Kidney (tissue), 13 donors: ENCODE measurements at regions not wholly inside any gene's neighbourhood (a gene's known extent, or its start where the extent isn't known, plus 50 kb on each side); places are given as distances from the start of the nearest gene placed in this dataset.
"Not testable (repeated sequence)": the region's sequence is repeated elsewhere in the genome, so short reads cannot be mapped to it uniquely, and the experiment has no call there.

ENCODE experiments used
- DNase-seq, 5 donors: peaks; one replicate each; pipeline ENCODE4 v3.0.0-alpha.2; 2013 to 2020
- FAIRE-seq: peaks from 2 replicates; lab custom pipeline; 2012; peaks lifted over from hg19 to GRCh38; lab: Jason Lieb, UNC
- H3K27ac ChIP-seq, 2 donors: one replicate each; pipeline ENCODE4 v1.7.0; 2013; ENCODE audit warnings: low read depth in 2 of 2, low read length in 2 of 2, inconsistent platforms in 1 of 2
- H3K27me3 ChIP-seq: one replicate; pipeline ENCODE4 v1.7.1; 2013; ENCODE audit warnings: low read length, inconsistent platforms; ENCODE audit not compliant: control insufficient read depth, insufficient read depth
- H3K36me3 ChIP-seq, 3 donors: one replicate each; pipeline versions ENCODE4 v1.7.0 to v1.7.1; 2013; ENCODE audit warnings: low read length in 3 of 3, control low read depth in 1 of 3, inconsistent platforms in 1 of 3; ENCODE audit not compliant: insufficient read depth in 3 of 3, control insufficient read depth in 2 of 3
- H3K4me1 ChIP-seq, 3 donors: one replicate each; pipeline versions ENCODE4 v1.7.0 to v1.7.1; 2013; ENCODE audit warnings: low read length in 3 of 3, inconsistent platforms in 1 of 3, low read depth in 1 of 3; ENCODE audit not compliant: control insufficient read depth in 2 of 3, insufficient read depth in 2 of 3
- H3K4me3 ChIP-seq, 3 donors: one replicate each; pipeline versions ENCODE4 v1.7.0 to v1.8.1; 2013; ENCODE audit warnings: low read length in 3 of 3, control low read depth in 1 of 3, inconsistent platforms in 1 of 3
- H3K9ac ChIP-seq, 3 donors: one replicate each; pipeline versions ENCODE4 v1.7.0 to v1.7.1; 2013; ENCODE audit warnings: low read length in 3 of 3, control low read depth in 1 of 3, inconsistent platforms in 1 of 3
- H3K9me3 ChIP-seq, 3 donors: one replicate each; pipeline versions ENCODE4 v1.7.0 to v1.7.1; 2013; ENCODE audit warnings: low read length in 3 of 3, control low read depth in 1 of 3, inconsistent platforms in 1 of 3; ENCODE audit not compliant: control insufficient read depth in 2 of 3, insufficient read depth in 1 of 3
- intact Hi-C: fragments of 100-400 bp; cut with DNase I; formaldehyde crosslinking; loops from one replicate; pipeline ENCODE4 v1.11.1; 2022
- TF ChIP-seq, protein P1 (sequence below): IDR thresholded peaks from 3 replicates; pipeline ENCODE4 v1.5.1; 2012; ENCODE audit warnings: mild to moderate bottlenecking, moderate library complexity, borderline replicate concordance; ENCODE audit not compliant: insufficient read depth; ENCODE audit errors: extremely low read depth
- donor health status: control.
- donor health status: control.
- donor health status: control.
- donor health status: control.
- donor health status: control.
- donor health status: DM: yes; HTN: yes; CAD: no.
- donor health status: Normal renal cell carcinoma (clear cell type).

DNA sequence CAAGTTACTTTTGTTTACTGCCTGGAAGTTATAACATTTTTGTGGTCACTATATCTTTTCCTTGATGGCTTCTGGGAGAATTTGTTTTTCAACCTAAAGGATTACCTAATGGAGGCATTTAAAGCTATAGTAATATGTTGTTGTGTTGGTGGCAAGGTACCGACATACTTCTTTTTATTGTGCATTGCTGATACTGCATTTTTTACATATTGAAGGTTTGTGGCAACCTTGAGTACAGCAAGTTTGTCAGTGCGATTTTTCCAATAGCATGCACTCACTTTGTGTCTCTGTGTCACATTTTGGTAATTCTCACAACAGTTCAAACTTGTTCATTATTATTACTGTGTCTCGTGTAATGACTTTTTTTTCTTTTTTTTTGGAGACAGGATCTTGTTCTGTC is 246.3 kb downstream of the LRRC70 start:
- Histone ChIP-seq H3K4me3 (no peak overlapping the region), H3K4me1 (no peaks in the 10 kb centered on the region), H3K36me3 (no peaks in the 10 kb centered on the region), H3K9me3 (no peaks in the 10 kb centered on the region), H3K9ac (no peak overlapping the region), H3K27ac (no peak overlapping the region), H3K27me3 (no peaks in the 10 kb centered on the region)
- TF ChIP-seq, protein P1, sequence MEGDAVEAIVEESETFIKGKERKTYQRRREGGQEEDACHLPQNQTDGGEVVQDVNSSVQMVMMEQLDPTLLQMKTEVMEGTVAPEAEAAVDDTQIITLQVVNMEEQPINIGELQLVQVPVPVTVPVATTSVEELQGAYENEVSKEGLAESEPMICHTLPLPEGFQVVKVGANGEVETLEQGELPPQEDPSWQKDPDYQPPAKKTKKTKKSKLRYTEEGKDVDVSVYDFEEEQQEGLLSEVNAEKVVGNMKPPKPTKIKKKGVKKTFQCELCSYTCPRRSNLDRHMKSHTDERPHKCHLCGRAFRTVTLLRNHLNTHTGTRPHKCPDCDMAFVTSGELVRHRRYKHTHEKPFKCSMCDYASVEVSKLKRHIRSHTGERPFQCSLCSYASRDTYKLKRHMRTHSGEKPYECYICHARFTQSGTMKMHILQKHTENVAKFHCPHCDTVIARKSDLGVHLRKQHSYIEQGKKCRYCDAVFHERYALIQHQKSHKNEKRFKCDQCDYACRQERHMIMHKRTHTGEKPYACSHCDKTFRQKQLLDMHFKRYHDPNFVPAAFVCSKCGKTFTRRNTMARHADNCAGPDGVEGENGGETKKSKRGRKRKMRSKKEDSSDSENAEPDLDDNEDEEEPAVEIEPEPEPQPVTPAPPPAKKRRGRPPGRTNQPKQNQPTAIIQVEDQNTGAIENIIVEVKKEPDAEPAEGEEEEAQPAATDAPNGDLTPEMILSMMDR: no peak
- FAIRE-seq: no peak
- no peak for DNase-seq
- intact Hi-C loops: no loop called here

DNA sequence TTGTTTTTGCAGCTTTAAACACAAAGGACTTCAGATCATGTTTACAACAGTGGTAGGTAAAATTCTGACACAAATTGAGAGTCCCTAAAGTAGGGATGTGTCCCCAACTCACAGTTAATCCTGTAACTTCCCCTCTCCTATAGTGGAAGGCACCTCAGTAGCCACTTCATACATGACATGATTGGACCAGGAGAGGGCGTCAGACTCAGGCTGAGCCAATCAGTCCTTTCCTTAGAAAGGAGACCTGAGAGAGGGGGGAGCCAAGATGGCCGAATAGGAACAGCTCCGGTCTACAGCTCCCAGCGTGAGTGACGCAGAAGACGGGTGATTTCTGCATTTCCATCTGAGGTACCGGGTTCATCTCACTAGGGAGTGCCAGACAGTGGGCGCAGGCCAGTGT is 238.4 kb downstream of the LRRC70 start:
- H3K27me3 ChIP-seq, H3K4me1 ChIP-seq, FAIRE-seq, DNase-seq, intact Hi-C loops, H3K36me3 ChIP-seq, H3K4me3 ChIP-seq, H3K9ac ChIP-seq, H3K9me3 ChIP-seq, H3K27ac ChIP-seq: not testable (repeated sequence)

DNA sequence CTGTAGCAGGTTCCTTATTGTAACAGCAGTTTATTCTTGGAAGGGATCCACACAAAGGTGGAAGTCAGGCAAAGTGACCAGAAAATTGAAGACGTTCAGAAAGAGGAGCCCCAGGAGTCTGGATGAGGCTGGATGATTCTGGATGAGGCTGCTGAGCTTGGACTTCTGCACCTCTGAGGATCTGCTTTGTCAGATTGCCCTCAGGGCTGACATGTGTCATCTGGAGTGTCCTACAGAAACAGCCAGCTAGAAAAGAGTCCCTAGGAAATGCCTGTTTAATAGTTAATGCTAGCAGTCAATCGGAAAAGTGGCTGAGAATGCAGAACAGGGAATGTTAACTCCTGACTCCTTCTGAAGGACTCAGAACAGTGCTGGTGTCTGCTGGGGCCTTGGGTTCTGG is 236.4 kb downstream of the LRRC70 start:
- Histone ChIP-seq H3K36me3 (no peaks in the 10 kb centered on the region), H3K9me3 (peaks cover 0 to 8% (median 0%) of the 10 kb centered on the region in 3 donors), H3K9ac (no peak overlapping the region), H3K27me3 (no peaks in the 10 kb centered on the region), H3K4me3 (no peak overlapping the region), H3K27ac (no peak overlapping the region), H3K4me1 (no peaks in the 10 kb centered on the region)
- FAIRE-seq (no peak), DNase-seq (peak in 1 of 5 donors; percentile 10)
- TF ChIP-seq, protein P1: no peak
- intact Hi-C loops: no loop called here

DNA sequence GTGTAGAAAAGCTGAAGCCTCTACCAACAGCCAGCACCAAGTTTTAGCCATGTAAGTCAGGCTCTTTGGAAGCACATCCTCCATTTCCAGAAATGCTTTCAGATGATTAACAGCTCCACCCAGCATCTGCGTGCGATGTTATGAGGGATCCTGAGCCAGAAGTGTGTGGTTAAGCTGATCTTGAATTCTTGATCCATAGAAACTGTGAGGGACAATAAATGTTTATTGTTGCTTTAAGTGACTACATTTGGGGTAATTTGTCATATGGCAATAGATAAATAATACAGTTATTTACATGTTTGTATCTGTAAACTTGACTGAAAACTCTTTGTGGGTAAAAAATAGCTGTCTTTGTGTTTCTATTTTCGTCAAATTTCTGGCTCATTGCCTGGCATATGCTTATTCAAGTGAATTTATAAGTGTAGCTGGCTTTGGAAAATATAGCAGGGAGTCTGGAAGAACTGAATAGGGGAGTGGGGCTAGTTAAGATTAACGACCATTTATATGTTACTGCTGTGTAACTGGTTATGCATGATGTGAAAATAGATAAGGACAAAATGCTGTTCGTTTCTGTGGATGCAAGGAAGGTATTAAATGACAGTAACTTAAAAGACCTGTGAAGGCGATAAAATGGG is 234.1 kb downstream of the LRRC70 start:
- intact Hi-C loops: no loop called here
- FAIRE-seq (no peak), DNase-seq (peak in 1 of 5 donors; percentile 3)
- H3K4me1 ChIP-seq: no peaks in the 10 kb centered on the region
- no peak overlapping the region for H3K27ac ChIP-seq
- H3K36me3 ChIP-seq: no peaks in the 10 kb centered on the region
- no peak overlapping the region for H3K9ac ChIP-seq
- peaks cover 0 to 8% (median 0%) of the 10 kb centered on the region in 3 donors for H3K9me3 ChIP-seq
- H3K4me3 ChIP-seq: no peak overlapping the region
- H3K27me3 ChIP-seq: no peaks in the 10 kb centered on the region
- TF ChIP-seq, protein P1: no peak

DNA sequence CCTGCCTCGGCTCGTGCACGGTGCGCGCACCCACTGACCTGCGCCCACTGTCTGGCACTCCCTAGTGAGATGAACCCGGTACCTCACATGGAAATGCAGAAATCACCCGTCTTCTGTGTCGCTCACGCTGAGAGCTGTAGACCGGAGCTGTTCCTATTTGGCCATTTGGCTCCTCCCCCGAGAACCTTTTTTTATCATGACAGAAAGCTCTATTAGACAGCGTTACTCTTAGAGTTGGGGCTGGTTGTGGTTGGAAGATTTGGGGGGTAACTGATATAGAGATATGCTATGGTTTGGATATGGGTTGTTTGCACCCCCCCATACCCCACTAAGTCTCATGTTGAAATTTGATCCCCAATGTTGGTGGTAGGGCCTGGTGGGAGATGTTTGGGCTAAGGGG is 226.2 kb downstream of the LRRC70 start:
- H3K4me3 ChIP-seq, intact Hi-C loops, H3K9ac ChIP-seq, H3K27me3 ChIP-seq, H3K36me3 ChIP-seq, DNase-seq, H3K27ac ChIP-seq, FAIRE-seq, H3K4me1 ChIP-seq, H3K9me3 ChIP-seq: not testable (repeated sequence)
